ENCODE measurements at regions not wholly inside any gene's neighbourhood (a gene's known extent, or its start where the extent isn't known, plus 50 kb on each side); places are given as distances from the start of the nearest gene placed in this dataset.
"Not testable (repeated sequence)": the region's sequence is repeated elsewhere in the genome, so short reads cannot be mapped to it uniquely, and the experiment has no call there.

DNA sequence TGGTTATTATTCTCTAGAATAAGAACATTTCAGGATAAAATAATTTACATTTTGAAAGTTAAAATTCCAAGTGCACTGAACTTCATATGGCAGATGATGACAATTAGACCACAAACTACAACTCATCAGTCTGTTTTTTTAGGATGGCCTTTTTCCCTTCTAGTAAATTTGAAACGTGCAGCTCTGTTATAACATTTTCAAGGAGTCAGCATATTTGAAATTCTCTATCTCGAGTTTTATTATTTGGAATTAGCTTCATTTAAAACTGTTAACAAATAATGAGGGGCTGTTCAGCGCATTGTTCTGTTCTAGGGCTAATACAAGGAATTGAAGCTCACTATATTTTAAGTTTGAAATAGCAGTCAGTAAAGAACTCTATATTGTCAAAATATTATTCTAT, 176.9 kb downstream of the ZNF37A start:
- not testable (repeated sequence) for TF ChIP-seq CBX5 (IDR thresholded peaks at IDR 0.05; ENCODE audit: low read depth); SPI1 (IDR thresholded peaks at IDR 0.05; ENCODE audit: borderline replicate concordance, insufficient read depth, low read depth, low read length)
